HuH-7 (cell line): ENCODE measurements at regions not wholly inside any gene's neighbourhood (a gene's known extent, or its start where the extent isn't known, plus 50 kb on each side); places are given as distances from the start of the nearest gene placed in this dataset.

Source experiments
- DNase-seq: peaks from one replicate; pipeline ENCODE4 v3.0.0; 2011; ENCODE audit warnings: low spot score

DNA sequence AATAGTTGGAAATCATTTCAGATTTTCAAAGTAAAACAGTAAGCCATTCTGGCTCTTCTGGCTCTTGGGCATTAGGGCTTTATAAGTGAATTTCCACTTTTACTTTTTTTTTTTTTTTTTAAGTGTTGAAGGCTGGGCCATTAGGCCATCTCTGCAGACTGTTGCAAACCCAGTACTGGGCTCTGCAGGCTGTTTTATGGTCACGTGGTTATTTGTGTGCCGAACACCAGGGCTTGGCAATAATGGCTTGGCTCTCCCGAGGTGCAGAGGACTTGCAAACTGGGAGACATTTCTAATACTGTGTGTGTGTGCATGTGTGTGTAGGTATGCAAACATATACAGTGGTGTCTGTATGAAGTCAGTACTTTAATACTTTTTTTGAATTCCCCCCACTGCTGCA lies 194.9 kb upstream of the CDH5 start:
- no peak for DNase-seq

- DNase-seq = no peak
Measured at GRCh38 chr16:66170989-66171388, 195.5 kb upstream of the CDH5 start.

- no peak for DNase-seq
Measured at GRCh38 chr16:66169817-66170216, 196.7 kb upstream of the CDH5 start.

DNA sequence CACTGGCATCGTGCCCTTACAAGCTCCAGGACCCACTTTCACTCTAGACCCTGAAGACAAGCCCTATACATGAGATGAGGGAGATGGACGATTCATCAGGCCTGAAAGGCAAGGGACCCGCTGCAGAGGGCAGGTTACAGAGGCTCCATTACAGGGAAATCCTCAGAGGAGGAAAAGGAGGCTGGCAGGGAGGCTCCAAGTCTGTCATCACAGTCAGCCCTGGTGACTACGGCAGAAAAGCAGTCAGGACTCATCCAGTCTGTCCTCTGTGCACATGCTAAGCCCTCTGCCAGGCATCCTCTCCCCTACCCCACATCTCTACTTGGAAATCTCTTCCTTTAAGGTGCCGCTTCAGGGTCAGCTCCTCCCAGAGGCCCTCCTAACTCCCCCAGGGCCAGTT lies 197.7 kb upstream of the CDH5 start:
- DNase-seq = no peak

DNA sequence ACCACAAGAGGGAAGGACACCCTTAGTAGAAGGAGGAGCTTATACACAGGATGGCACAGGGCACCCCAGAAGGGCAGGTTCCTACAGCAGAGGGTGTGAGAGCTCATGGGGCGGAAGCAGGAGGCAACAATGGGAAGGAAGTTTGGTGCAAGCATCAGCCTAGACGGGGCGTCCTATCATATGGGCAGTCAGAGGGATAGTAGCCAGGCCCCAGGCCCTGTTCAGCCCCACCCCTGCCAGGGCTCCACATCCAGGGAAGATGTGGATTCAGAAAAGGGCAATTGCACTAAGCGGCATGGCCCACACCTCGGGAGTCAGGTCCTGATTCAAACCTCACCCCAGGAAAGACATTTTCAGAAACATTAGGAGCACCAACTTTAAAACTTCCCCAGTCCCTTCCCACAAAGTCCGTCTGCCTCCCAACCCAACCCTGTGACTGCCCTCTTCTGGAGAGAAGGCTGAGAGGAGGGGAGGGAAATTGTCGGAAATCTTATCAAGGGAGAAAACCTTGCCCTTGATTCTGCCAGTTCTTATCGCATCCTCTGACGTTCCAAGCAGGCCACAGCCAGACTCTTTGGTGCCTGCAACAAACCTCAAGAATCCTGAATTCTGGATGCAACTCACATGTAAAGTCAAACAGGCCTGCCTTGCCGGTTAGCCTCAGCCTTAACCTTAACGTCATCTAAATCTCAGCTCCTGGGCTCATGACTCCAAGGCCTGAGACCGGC lies 198.8 kb upstream of the CDH5 start:
- no peak for DNase-seq

GRCh38 chr16:66166490-66166889 lies 200.0 kb upstream of the CDH5 start:
- DNase-seq = no peak

GRCh38 chr16:66165879-66166278 lies 200.6 kb upstream of the CDH5 start:
- DNase-seq = no peak

DNA sequence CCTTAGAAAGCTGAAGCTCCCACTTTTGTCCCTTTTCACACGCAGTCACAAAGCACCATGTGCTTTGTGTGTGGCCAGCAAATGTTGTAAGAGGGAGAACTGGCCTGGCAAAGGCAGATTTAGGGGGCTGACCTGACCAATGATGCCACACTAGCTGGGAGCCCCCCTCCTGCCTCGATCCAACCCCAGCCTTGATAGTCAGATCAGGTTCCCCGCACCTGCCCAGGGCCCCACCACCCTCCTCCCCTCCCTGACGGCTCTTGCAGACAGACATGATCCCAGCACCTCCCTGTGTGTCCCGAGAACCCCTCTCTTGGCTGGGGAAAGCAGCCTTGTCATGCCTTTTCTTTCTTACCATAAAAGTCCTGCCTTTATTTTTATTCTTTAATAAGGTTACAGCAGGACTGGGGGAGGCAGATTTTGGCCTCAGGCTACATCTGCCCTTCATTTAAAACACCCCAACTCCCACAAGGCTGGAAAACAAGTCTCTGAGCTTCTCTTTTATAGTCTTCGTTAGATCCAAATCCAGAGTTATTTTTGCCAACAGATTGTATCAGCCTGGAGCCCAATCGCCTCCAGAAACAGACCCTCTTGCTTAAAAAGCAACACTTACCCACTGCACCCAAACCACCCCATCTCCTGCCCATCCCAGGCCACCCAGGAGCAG lies 201.8 kb upstream of the CDH5 start:
- no peak for DNase-seq

DNA sequence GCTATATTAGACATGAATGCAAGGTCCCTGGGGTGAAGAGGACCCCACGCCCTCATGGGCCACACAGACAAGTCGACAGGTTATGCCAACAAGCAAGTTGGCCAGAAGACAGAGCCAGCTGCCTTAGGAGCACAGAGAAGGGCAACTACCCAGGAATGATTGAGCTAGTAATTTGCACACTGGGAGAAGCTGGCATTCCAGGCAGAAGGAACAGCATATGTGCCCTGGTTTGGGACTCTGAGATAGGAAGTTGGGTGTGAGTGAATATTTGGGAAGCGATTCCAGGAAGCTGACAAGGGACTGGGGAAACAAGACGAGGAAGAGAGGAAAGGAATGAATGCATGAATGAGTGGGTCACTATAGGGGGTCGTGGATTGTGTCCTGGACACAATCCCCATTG lies 203.7 kb upstream of the CDH5 start:
- no peak for DNase-seq

GRCh38 chr16:66161942-66162341 lies 204.5 kb upstream of the CDH5 start:
- no peak for DNase-seq

DNA sequence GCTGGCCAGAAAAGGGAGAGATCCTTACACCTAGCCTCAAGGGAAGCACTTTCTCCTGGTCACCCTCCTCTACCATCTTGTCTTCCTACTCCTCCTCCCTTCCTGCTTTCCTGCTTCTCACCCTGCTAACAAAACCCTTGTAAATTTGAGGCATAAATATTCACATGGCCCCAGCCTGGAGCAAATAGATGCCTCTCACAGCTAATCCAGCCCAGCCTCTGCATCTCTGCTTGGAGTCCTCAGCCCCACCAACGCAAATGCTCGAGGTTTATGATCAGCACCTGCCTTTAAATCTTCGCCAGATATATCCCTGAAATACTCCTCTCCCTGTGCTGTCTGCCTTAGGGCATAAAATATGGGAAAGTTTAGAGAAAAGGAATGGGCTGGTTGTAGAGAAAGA lies 205.2 kb upstream of the CDH5 start:
- DNase-seq = no peak

DNA sequence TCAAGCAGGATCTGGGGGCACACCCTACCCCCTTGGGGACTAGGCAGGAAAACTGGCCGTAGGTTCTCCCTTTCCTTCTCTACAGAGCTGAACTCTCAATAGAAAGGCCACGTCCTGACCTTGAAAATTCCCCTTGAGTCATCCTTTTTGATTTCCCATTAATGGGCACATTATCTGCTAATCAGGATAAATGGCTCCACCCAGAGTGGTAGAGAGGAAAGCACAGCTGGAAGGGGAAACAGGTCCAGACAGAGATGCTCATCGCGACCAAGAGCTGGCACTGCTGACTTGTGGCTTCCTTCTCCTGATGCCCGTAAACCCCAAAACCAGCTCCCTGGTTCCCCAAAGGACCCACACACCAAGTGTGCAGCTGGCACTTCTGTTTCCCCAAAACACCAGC lies 206.5 kb upstream of the CDH5 start:
- DNase-seq = no peak

DNA sequence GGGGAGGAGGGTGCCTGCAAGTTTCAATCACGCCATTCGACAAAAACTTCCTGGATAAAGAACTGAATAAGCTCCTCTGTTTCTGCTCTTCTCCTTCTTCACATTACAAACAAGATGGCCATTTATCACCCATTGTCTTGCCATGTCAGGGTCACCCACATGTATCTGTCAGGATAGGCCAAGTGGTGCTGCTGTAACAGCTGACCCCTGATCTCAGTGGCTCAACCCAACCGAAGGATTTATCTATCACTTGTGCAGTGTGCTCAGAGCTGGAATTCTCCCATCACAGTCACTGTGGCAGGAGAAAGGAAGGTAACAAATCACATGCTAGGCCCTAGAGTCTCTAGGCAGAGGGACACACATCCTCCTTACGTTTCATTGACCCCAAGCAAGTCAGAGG lies 210.0 kb upstream of the CDH5 start:
- no peak for DNase-seq

GRCh38 chr16:66155933-66156332 lies 210.6 kb upstream of the CDH5 start:
- no peak for DNase-seq

- DNase-seq = no peak
Measured at GRCh38 chr16:66154801-66155200, 211.7 kb upstream of the CDH5 start.

GRCh38 chr16:66152823-66153393 lies 213.6 kb upstream of the CDH5 start:
- DNase-seq = no peak

- DNase-seq = no peak
Measured at GRCh38 chr16:66152181-66152580, 214.3 kb upstream of the CDH5 start.

DNA sequence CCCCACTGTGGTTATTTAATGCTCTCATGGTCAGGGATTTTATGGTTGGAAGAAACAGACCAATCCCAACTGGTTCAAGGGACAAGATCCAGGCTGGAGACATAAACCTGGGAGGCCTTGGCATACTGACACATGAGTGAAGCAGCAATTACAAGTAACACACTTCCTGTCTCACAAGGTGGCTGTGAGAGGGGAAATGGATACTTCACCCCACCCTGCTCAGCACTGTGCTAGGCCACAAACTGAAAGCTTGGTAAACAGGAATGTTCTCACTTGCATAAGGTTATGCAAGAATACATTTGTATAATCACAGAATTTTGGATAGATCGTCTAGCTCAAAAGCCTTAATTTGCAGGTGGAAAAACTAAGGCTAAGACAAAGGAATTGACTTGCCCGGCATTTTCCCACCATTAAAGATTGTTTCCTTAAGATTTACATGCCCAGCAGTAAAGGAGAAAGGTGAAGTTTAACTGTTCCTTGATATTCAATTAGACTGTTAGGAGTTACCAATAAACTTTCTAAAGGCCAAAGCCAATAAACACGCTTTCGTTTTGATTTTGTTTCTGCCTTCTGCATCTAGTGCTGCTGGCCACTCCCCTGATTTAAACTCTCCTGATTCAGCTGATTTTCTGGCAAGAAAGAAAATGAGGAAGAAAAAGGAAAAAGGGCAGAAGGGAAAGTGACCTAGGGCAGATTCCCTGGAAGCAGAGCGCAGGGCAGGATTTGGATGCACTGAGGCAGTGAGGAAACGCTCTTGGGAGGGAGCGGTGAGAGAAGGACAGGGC lies 215.6 kb upstream of the CDH5 start:
- no peak for DNase-seq

GRCh38 chr16:66147291-66147690 lies 219.2 kb upstream of the CDH5 start:
- no peak for DNase-seq

- DNase-seq = no peak
Measured at GRCh38 chr16:66146798-66147197, 219.7 kb upstream of the CDH5 start.

DNA sequence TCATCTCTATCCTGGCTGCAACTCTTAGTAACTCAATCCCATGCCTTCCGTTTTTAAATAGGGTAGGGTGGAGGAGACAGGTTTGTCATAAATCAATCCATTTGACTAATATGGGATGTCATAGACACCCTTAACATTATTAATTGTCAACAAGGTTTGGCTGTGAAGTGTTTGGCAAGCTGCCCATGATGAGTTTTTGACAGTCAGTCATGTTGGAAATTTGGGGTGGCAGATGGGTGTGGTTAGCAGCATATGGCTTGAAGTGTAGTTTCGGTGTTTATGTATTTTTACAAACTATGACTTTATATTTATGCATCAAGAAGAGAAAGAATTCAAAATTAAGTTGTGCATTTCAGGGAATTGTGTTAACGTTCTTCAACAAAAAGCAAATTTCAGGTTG lies 221.8 kb upstream of the CDH5 start:
- no peak for DNase-seq

DNA sequence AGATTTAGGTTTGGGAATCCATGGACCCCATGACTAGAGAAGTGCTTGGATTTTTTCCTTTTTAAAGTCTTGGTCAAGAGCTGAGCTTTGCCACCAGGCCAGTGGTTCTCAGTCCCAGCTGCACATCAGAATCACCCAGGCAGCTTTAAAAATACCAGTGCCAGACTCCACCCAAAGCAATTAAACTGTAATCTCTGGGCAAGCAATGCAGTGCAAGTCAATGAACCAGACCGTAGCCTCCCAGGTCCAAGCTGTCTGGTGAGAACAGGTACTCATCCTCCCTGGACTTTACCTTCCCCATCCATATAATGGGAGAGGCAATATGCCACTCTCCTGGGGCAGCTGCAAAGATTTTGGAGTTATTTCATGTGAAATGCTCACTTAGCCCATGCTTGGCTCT lies 223.1 kb upstream of the CDH5 start:
- no peak for DNase-seq

GRCh38 chr16:66141885-66142284 lies 224.6 kb upstream of the CDH5 start:
- no peak for DNase-seq
